Breast epithelium (tissue), 4 donors: ENCODE measurements at regions not wholly inside any gene's neighbourhood (a gene's known extent, or its start where the extent isn't known, plus 50 kb on each side); places are given as distances from the start of the nearest gene placed in this dataset.

Experiments
- DNase-seq, 2 donors: peaks; one replicate each; pipeline ENCODE4 v3.0.0-alpha.2; 2019; ENCODE audit warnings: low spot score in 2 of 2
- H3K27ac ChIP-seq, 2 donors: fragments of 200-600 bp; sonication (generic) in 1 of 2; one replicate each; pipeline ENCODE4 v1.5.1; 2016 to 2019; ENCODE audit warnings: mild to moderate bottlenecking in 1 of 2
- H3K27me3 ChIP-seq, 2 donors: fragments of 200-600 bp; sonication (generic) in 1 of 2; one replicate each; pipeline versions ENCODE4 v1.5.1 to v1.6.0; 2017 to 2019; ENCODE audit warnings: control low read depth in 1 of 2, mild to moderate bottlenecking in 1 of 2
- H3K36me3 ChIP-seq: fragments of 200-600 bp; one replicate; pipeline ENCODE4 v1.5.1; 2019
- H3K4me1 ChIP-seq, 2 donors: fragments of 200-600 bp; sonication (generic); one replicate each; pipeline ENCODE4 v1.5.1; 2016 to 2019; ENCODE audit warnings: control low read depth in 1 of 2
- H3K4me3 ChIP-seq, 3 donors: fragments of 200-600 bp; sonication (generic); 1 replicate in 2 of 3; 2 replicates in 1 of 3; pipeline ENCODE4 v1.5.1; 2016 to 2019; ENCODE audit warnings: mild to moderate bottlenecking in 3 of 3, moderate library complexity in 2 of 3
- H3K9me3 ChIP-seq, 2 donors: fragments of 200-600 bp; sonication (generic) in 1 of 2; one replicate each; pipeline ENCODE4 v1.5.1; 2016 to 2019; ENCODE audit warnings: control low read depth in 1 of 2
- CTCF ChIP-seq, 3 donors: fragments of 450-650 bp; IDR thresholded peaks; one replicate each; pipeline ENCODE4 v1.5.1; 2016 to 2017; ENCODE audit warnings: antibody characterized with exemption in 3 of 3, mild to moderate bottlenecking in 3 of 3, moderate library complexity in 3 of 3
- POLR2A ChIP-seq: fragments of 450-650 bp; IDR thresholded peaks from one replicate; pipeline ENCODE4 v1.6.1; 2016; ENCODE audit warnings: antibody characterized with exemption, mild to moderate bottlenecking, moderate library complexity
- POLR2AphosphoS5 ChIP-seq, 3 donors: sonication (generic); formaldehyde crosslinking; IDR thresholded peaks; one replicate each; pipeline ENCODE4 v1.6.1; 2017; ENCODE audit warnings: antibody characterized with exemption in 3 of 3
- intact Hi-C: fragments of 100-400 bp; cut with DNase I; formaldehyde crosslinking; loops from one replicate; pipeline ENCODE4 v1.15.1; 2023; ENCODE audit warnings: low total_unique reads

- Histone ChIP-seq H3K27ac (peak overlapping the region in 1 of 2 donors; percentile 43), H3K4me1 (no peaks in the 10 kb centered on the region), H3K9me3 (no peaks in the 10 kb centered on the region), H3K27me3 (no peaks in the 10 kb centered on the region), H3K4me3 (no peak overlapping the region), H3K36me3 (no peaks in the 10 kb centered on the region)
- no peak for TF ChIP-seq CTCF (IDR thresholded peaks at IDR 0.05)
- TF ChIP-seq POLR2A = no peak
- no peak for TF ChIP-seq POLR2AphosphoS5 (IDR thresholded peaks at IDR 0.05)
- intact Hi-C loops = no loop called here
- no peak for DNase-seq
Observed at GRCh38 chr12:102602521-102602920, 122.2 kb upstream of the IGF1 start.

GRCh38 chr12:102601621-102602020, 121.3 kb upstream of the IGF1 start:
- TF ChIP-seq POLR2A (no peak), POLR2AphosphoS5 (IDR thresholded peaks at IDR 0.05) (no peak), CTCF (IDR thresholded peaks at IDR 0.05) (no peak)
- H3K4me1 ChIP-seq = no peaks in the 10 kb centered on the region
- H3K9me3 ChIP-seq = no peaks in the 10 kb centered on the region
- no peak overlapping the region for H3K4me3 ChIP-seq
- intact Hi-C loops = no loop called here
- no peaks in the 10 kb centered on the region for H3K36me3 ChIP-seq
- no peaks in the 10 kb centered on the region for H3K27me3 ChIP-seq
- H3K27ac ChIP-seq = no peak overlapping the region
- DNase-seq = no peak

- no peaks in the 10 kb centered on the region for H3K4me1 ChIP-seq
- H3K4me3 ChIP-seq = no peak overlapping the region
- no peak for DNase-seq
- H3K36me3 ChIP-seq = no peaks in the 10 kb centered on the region
- no peak overlapping the region for H3K27ac ChIP-seq
- TF ChIP-seq POLR2A = no peak
- TF ChIP-seq POLR2AphosphoS5 (IDR thresholded peaks at IDR 0.05) = no peak
- TF ChIP-seq CTCF (IDR thresholded peaks at IDR 0.05) = no peak
- intact Hi-C loops = no loop called here
- no peaks in the 10 kb centered on the region for H3K9me3 ChIP-seq
- no peaks in the 10 kb centered on the region for H3K27me3 ChIP-seq
Observed at GRCh38 chr12:102596687-102597086, 116.3 kb upstream of the IGF1 start.

GRCh38 chr12:102596031-102596430, 115.7 kb upstream of the IGF1 start:
- Histone ChIP-seq H3K36me3 (no peaks in the 10 kb centered on the region), H3K27me3 (no peaks in the 10 kb centered on the region), H3K4me1 (no peaks in the 10 kb centered on the region), H3K4me3 (no peak overlapping the region), H3K9me3 (no peaks in the 10 kb centered on the region), H3K27ac (no peak overlapping the region)
- intact Hi-C loops = no loop called here
- no peak for DNase-seq
- no peak for TF ChIP-seq CTCF (IDR thresholded peaks at IDR 0.05)
- no peak for TF ChIP-seq POLR2AphosphoS5 (IDR thresholded peaks at IDR 0.05)
- TF ChIP-seq POLR2A = no peak

GRCh38 chr12:102595315-102595714, 115.0 kb upstream of the IGF1 start:
- no peak for TF ChIP-seq CTCF (IDR thresholded peaks at IDR 0.05)
- no peak for TF ChIP-seq POLR2A
- no peak for TF ChIP-seq POLR2AphosphoS5 (IDR thresholded peaks at IDR 0.05)
- DNase-seq = no peak
- no peaks in the 10 kb centered on the region for H3K27me3 ChIP-seq
- H3K9me3 ChIP-seq = no peaks in the 10 kb centered on the region
- H3K27ac ChIP-seq = no peak overlapping the region
- no peaks in the 10 kb centered on the region for H3K36me3 ChIP-seq
- no peaks in the 10 kb centered on the region for H3K4me1 ChIP-seq
- no peak overlapping the region for H3K4me3 ChIP-seq
- intact Hi-C loops = no loop called here
